Endothelial cell of umbilical vein (primary cell): ENCODE measurements at regions not wholly inside any gene's neighbourhood (a gene's known extent, or its start where the extent isn't known, plus 50 kb on each side); places are given as distances from the start of the nearest gene placed in this dataset.

Experiments used
- BruUV-seq: library from RNA; stranded (reverse); fragments of 400-500 nt; replicated peaks from 2 replicates; lab custom pipeline; 2021; lab: Mats Ljungman, UMichigan
- CTCF ChIA-PET: fragments of 300-600, 350-600 bp; sonication (Branson Sonifier 250); formaldehyde crosslinking; loops from one replicate; lab custom pipeline; 2021; ENCODE audit warnings: antibody characterized with exemption, inconsistent platforms; lab: Charles Lee
- POLR2A ChIA-PET: fragments of 300-600, 350-600 bp; sonication (Branson Sonifier 250); formaldehyde crosslinking; loops from one replicate; lab custom pipeline; 2021; ENCODE audit warnings: antibody characterized with exemption, inconsistent platforms; lab: Charles Lee
- DNase-seq: peaks from one replicate; pipeline ENCODE4 v3.0.0-alpha.2; 2011; ENCODE audit warnings: low read depth, low spot score
- FAIRE-seq: peaks from 2 replicates; lab custom pipeline; 2011; peaks lifted over from hg19 to GRCh38; lab: Jason Lieb, UNC
- H2AFZ ChIP-seq: 2 replicates; pipeline ENCODE4 v1.6.0; 2012; ENCODE audit warnings: low read depth, low read length, control low read depth, inconsistent platforms
- H3K27ac ChIP-seq: 2 replicates; pipeline ENCODE4 v1.5.1; 2011; ENCODE audit warnings: low read depth, mild to moderate bottlenecking, control low read depth, low read length, moderate library complexity; ENCODE audit not compliant: insufficient read depth
- H3K27me3 ChIP-seq, 2 experiments: 2 replicates each; pipeline versions ENCODE4 v1.6.0 to v1.6.1; 2011; ENCODE audit warnings: low read length in 2 of 2, mixed read lengths in 1 of 2; ENCODE audit not compliant: control insufficient read depth in 2 of 2, insufficient read depth in 2 of 2
- H3K36me3 ChIP-seq, 2 experiments: 2 replicates in 1 of 2; 3 replicates in 1 of 2; pipeline ENCODE4 v1.5.1; 2011; ENCODE audit warnings: low read length in 2 of 2, mild to moderate bottlenecking in 1 of 2, moderate library complexity in 1 of 2; ENCODE audit not compliant: control insufficient read depth in 2 of 2, insufficient read depth in 2 of 2; ENCODE audit errors: extremely low read depth in 1 of 2
- H3K4me1 ChIP-seq: 3 replicates; pipeline ENCODE4 v1.5.1; 2011; ENCODE audit warnings: mild to moderate bottlenecking, low read length; ENCODE audit not compliant: control insufficient read depth, insufficient read depth; ENCODE audit errors: extremely low read depth
- H3K4me2 ChIP-seq: 2 replicates; pipeline ENCODE4 v1.6.1; 2011; ENCODE audit warnings: low read length, control low read depth, mixed read lengths; ENCODE audit not compliant: insufficient read depth
- H3K4me3 ChIP-seq, 3 experiments: fragments of 200-600 bp in 1 of 3; sonication (generic), shearing (Covaris generic) in 1 of 3; replicated peaks in 1 of 3; 2 replicates each; pipeline ENCODE4 v1.5.1; 2011 to 2016; ENCODE audit warnings: control low read depth in 3 of 3, low read length in 3 of 3, mild to moderate bottlenecking in 2 of 3, inconsistent platforms in 1 of 3, low read depth in 1 of 3, moderate library complexity in 1 of 3; ENCODE audit not compliant: insufficient read depth in 1 of 3
- H3K79me2 ChIP-seq: 2 replicates; pipeline ENCODE4 v1.6.0; 2012; ENCODE audit warnings: low read length, inconsistent platforms; ENCODE audit not compliant: control insufficient read depth, insufficient read depth
- H3K9ac ChIP-seq: replicated peaks from 2 replicates; pipeline ENCODE3; 2011; ENCODE audit warnings: low read length, control low read depth; ENCODE audit not compliant: insufficient read depth; ENCODE audit errors: extremely low read depth
- H3K9me1 ChIP-seq: replicated peaks from 3 replicates; pipeline ENCODE4 v1.6.0; 2011; ENCODE audit warnings: mild to moderate bottlenecking, low read length; ENCODE audit not compliant: control insufficient read depth, insufficient read depth; ENCODE audit errors: extremely low read depth
- H3K9me3 ChIP-seq: replicated peaks from 2 replicates; pipeline ENCODE4 v1.5.1; 2012; ENCODE audit warnings: low read length, inconsistent platforms; ENCODE audit not compliant: control insufficient read depth, insufficient read depth
- H4K20me1 ChIP-seq: replicated peaks from 2 replicates; pipeline ENCODE3; 2011; ENCODE audit warnings: mild to moderate bottlenecking, low read length; ENCODE audit not compliant: control insufficient read depth, insufficient read depth; ENCODE audit errors: extremely low read depth
- CTCF ChIP-seq, 2 donors: IDR thresholded peaks; 1 replicate in 1 of 2; 2 replicates in 1 of 2; pipeline ENCODE4 v1.5.1; 2011; ENCODE audit warnings: low read length in 2 of 2, mild to moderate bottlenecking in 2 of 2, moderate library complexity in 2 of 2, control low read depth in 1 of 2, inconsistent platforms in 1 of 2, low read depth in 1 of 2; ENCODE audit not compliant: insufficient read depth in 1 of 2; ENCODE audit errors: extremely low read depth in 1 of 2
- EZH2 ChIP-seq: IDR thresholded peaks from 2 replicates; pipeline ENCODE4 v1.6.1; 2012; ENCODE audit warnings: borderline replicate concordance, low read depth, mild to moderate bottlenecking, moderate library complexity, low read length, inconsistent platforms; ENCODE audit not compliant: severe bottlenecking
- FOS ChIP-seq: IDR thresholded peaks from 2 replicates; pipeline ENCODE4 v1.6.1; 2011; ENCODE audit warnings: mild to moderate bottlenecking, low read length, moderate library complexity, borderline replicate concordance; ENCODE audit not compliant: insufficient read depth
- GATA2 ChIP-seq: IDR thresholded peaks from 2 replicates; pipeline ENCODE4 v1.7.0; 2011; ENCODE audit warnings: low read depth, mild to moderate bottlenecking, moderate library complexity, mixed read lengths, low read length; ENCODE audit not compliant: insufficient read length, insufficient read depth
- JUN ChIP-seq: IDR thresholded peaks from 2 replicates; pipeline ENCODE4 v1.6.1; 2011; ENCODE audit warnings: borderline replicate concordance, low read depth; ENCODE audit not compliant: insufficient read length, insufficient read depth
- MYC ChIP-seq: IDR thresholded peaks from one replicate; pipeline ENCODE4 v1.6.1; 2011; ENCODE audit warnings: mild to moderate bottlenecking, low read depth, low read length
- POLR2A ChIP-seq: IDR thresholded peaks from 2 replicates; pipeline ENCODE4 v1.6.1; 2012; ENCODE audit warnings: low read depth, mild to moderate bottlenecking, control low read depth, low read length
- POLR2AphosphoS5 ChIP-seq: IDR thresholded peaks from 2 replicates; pipeline ENCODE4 v1.6.1; 2012; ENCODE audit warnings: low read depth, mild to moderate bottlenecking, control low read depth, low read length, moderate library complexity; ENCODE audit not compliant: insufficient read depth
- dilution Hi-C: fragments of 300-500 bp; cut with MboI; formaldehyde crosslinking; loops from one replicate; pipeline ENCODE4 v1.15.0; 2019; ENCODE audit warnings: low sequenced_read_pairs; ENCODE audit not compliant: extremely low pct_ligation_motif_present
- intact Hi-C: fragments of 100-400 bp; cut with micrococcal nuclease; formaldehyde crosslinking; loops from one replicate; pipeline ENCODE4 v1.10.0; 2022
- TF ChIP-seq, protein P1 (sequence below): IDR thresholded peaks from 2 replicates; pipeline ENCODE4 v1.6.1; 2011; ENCODE audit not compliant: insufficient read depth, insufficient read length

GRCh38 chr2:143835481-143835880 lies 684.4 kb downstream of the ZEB2 start:
- H3K9ac ChIP-seq = no peak overlapping the region
- TF ChIP-seq POLR2AphosphoS5 (no peak), GATA2 (no peak), FOS (no peak), EZH2 (no peak), CTCF (IDR thresholded peaks at IDR 0.05; ENCODE audit: extremely low read depth in 1 of 2, insufficient read depth in 1 of 2, low read depth in 1 of 2, low read length in 2 of 2) (no peak), MYC (no peak), JUN (no peak), POLR2A (no peak)
- TF ChIP-seq, protein P1, sequence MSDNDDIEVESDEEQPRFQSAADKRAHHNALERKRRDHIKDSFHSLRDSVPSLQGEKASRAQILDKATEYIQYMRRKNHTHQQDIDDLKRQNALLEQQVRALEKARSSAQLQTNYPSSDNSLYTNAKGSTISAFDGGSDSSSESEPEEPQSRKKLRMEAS = no peak
- no peak overlapping the region for H2AFZ ChIP-seq
- H3K4me1 ChIP-seq = no peaks in the 10 kb centered on the region
- H3K9me3 ChIP-seq = no peaks in the 10 kb centered on the region
- no TSS peak for BruUV-seq
- intact Hi-C loops = no loop called here
- ChIA-PET CTCF (no interaction called here), POLR2A (no interaction called here)
- H3K9me1 ChIP-seq = no peaks in the 10 kb centered on the region
- H3K79me2 ChIP-seq = no peaks in the 10 kb centered on the region
- DNase-seq (no peak), FAIRE-seq (no peak)
- dilution Hi-C loops = no loop called here
- no peaks in the 10 kb centered on the region for H4K20me1 ChIP-seq
- H3K4me3 ChIP-seq = no peak overlapping the region
- H3K36me3 ChIP-seq = no peaks in the 10 kb centered on the region
- H3K4me2 ChIP-seq = no peak overlapping the region
- no peak overlapping the region for H3K27ac ChIP-seq
- peaks cover 0 to 1% of the 10 kb centered on the region in 2 experiments for H3K27me3 ChIP-seq
